ENCODE measurements at regions not wholly inside any gene's neighbourhood (a gene's known extent, or its start where the extent isn't known, plus 50 kb on each side); places are given as distances from the start of the nearest gene placed in this dataset.

DNA sequence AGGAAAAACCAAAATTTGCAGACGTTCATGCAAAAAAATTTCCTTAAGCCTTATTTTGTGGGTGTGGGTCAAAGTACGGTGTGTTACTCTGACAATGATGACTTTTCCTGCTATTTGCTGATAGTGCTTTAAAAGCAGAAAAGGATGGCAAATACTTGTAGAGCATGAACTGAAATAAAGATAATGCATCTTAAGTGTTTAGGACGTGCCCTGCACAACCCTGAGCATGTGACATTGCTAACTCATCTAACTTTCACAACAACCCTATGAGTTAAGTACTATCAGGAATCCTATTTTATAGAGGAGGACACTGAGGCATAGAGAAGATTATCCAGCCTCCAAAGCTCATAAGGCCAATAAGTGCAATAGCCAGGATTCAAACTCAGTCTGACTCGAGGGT, 143.3 kb downstream of the RNF152 start:
- TF ChIP-seq POLR2AphosphoS5 (IDR thresholded peaks at IDR 0.05; ENCODE audit: low read depth, low read length) (no peak), POLR2A (IDR thresholded peaks at IDR 0.05; ENCODE audit: low read depth, low read length) (no peak)
